ENCODE measurements at regions not wholly inside any gene's neighbourhood (a gene's known extent, or its start where the extent isn't known, plus 50 kb on each side); places are given as distances from the start of the nearest gene placed in this dataset.

- Mint-ChIP-seq H3K4me3 (no peak overlapping the region), H3K4me1 (peaks cover 34% of the 10 kb centered on the region), H3K27me3 (ENCODE audit: low read depth) (peaks cover 7% of the 10 kb centered on the region; the same call in 1 of the 2 replicates), H3K27ac (no peak overlapping the region), H3K9me3 (peaks cover 28% of the 10 kb centered on the region), H3K36me3 (peaks cover 13% of the 10 kb centered on the region)
- POLR2A ChIA-PET, result no interaction called here
- no peak for TF ChIP-seq ETV6 (CRISPR knock-in tag; IDR thresholded peaks at IDR 0.05)
- TF ChIP-seq ZNF317 (CRISPR knock-in tag; IDR thresholded peaks at IDR 0.05; ENCODE audit: borderline replicate concordance, low read depth), result no peak
- TF ChIP-seq, protein P1, sequence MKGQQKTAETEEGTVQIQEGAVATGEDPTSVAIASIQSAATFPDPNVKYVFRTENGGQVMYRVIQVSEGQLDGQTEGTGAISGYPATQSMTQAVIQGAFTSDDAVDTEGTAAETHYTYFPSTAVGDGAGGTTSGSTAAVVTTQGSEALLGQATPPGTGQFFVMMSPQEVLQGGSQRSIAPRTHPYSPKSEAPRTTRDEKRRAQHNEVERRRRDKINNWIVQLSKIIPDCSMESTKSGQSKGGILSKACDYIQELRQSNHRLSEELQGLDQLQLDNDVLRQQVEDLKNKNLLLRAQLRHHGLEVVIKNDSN (CRISPR knock-in tag; IDR thresholded peaks at IDR 0.05), result no peak
- DNase-seq (ENCODE audit: low spot score) (no peak), ATAC-seq (no peak)
- CTCF ChIA-PET, result interaction anchor here (1.0 to 1.8 kb wide), 2 partner anchors 38 to 62 kb away, joined by 8 to 9 read pairs; no protein-coding TSS in a partner anchor
Measured at GRCh38 chr9:100639854-100640253, 62.0 kb downstream of the CAVIN4 start.

- ChIA-PET POLR2A (no interaction called here), CTCF (interaction anchor here (1.0 to 1.8 kb wide), 5 partner anchors 21 to 69 kb away, joined by 3 to 9 read pairs (median 6); no protein-coding TSS in a partner anchor)
- Mint-ChIP-seq H3K4me1 (peaks cover 34% of the 10 kb centered on the region), H3K9me3 (peaks cover 35% of the 10 kb centered on the region), H3K36me3 (peaks cover 16% of the 10 kb centered on the region), H3K27ac (no peak overlapping the region), H3K27me3 (ENCODE audit: low read depth) (peaks cover 6% of the 10 kb centered on the region; the same call in 1 of the 2 replicates), H3K4me3 (no peak overlapping the region)
- DNase-seq (ENCODE audit: low spot score) (no peak), ATAC-seq (no peak)
- no peak for TF ChIP-seq SP1 (CRISPR knock-in tag; conservative IDR thresholded peaks at IDR 0.05)
- TF ChIP-seq, protein P2, sequence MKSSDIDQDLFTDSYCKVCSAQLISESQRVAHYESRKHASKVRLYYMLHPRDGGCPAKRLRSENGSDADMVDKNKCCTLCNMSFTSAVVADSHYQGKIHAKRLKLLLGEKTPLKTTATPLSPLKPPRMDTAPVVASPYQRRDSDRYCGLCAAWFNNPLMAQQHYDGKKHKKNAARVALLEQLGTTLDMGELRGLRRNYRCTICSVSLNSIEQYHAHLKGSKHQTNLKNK (CRISPR knock-in tag; IDR thresholded peaks at IDR 0.05), result no peak
- TF ChIP-seq MLX (CRISPR knock-in tag; IDR thresholded peaks at IDR 0.05), result no peak
- TF ChIP-seq, protein P3, sequence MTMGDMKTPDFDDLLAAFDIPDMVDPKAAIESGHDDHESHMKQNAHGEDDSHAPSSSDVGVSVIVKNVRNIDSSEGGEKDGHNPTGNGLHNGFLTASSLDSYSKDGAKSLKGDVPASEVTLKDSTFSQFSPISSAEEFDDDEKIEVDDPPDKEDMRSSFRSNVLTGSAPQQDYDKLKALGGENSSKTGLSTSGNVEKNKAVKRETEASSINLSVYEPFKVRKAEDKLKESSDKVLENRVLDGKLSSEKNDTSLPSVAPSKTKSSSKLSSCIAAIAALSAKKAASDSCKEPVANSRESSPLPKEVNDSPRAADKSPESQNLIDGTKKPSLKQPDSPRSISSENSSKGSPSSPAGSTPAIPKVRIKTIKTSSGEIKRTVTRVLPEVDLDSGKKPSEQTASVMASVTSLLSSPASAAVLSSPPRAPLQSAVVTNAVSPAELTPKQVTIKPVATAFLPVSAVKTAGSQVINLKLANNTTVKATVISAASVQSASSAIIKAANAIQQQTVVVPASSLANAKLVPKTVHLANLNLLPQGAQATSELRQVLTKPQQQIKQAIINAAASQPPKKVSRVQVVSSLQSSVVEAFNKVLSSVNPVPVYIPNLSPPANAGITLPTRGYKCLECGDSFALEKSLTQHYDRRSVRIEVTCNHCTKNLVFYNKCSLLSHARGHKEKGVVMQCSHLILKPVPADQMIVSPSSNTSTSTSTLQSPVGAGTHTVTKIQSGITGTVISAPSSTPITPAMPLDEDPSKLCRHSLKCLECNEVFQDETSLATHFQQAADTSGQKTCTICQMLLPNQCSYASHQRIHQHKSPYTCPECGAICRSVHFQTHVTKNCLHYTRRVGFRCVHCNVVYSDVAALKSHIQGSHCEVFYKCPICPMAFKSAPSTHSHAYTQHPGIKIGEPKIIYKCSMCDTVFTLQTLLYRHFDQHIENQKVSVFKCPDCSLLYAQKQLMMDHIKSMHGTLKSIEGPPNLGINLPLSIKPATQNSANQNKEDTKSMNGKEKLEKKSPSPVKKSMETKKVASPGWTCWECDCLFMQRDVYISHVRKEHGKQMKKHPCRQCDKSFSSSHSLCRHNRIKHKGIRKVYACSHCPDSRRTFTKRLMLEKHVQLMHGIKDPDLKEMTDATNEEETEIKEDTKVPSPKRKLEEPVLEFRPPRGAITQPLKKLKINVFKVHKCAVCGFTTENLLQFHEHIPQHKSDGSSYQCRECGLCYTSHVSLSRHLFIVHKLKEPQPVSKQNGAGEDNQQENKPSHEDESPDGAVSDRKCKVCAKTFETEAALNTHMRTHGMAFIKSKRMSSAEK (CRISPR knock-in tag; IDR thresholded peaks at IDR 0.05; ENCODE audit: borderline replicate concordance), result no peak
- no peak for TF ChIP-seq PRDM15 (CRISPR knock-in tag; IDR thresholded peaks at IDR 0.05)
- no peak for TF ChIP-seq NFYB (CRISPR knock-in tag; conservative IDR thresholded peaks at IDR 0.05; ENCODE audit: low read depth)
- TF ChIP-seq, protein P4, sequence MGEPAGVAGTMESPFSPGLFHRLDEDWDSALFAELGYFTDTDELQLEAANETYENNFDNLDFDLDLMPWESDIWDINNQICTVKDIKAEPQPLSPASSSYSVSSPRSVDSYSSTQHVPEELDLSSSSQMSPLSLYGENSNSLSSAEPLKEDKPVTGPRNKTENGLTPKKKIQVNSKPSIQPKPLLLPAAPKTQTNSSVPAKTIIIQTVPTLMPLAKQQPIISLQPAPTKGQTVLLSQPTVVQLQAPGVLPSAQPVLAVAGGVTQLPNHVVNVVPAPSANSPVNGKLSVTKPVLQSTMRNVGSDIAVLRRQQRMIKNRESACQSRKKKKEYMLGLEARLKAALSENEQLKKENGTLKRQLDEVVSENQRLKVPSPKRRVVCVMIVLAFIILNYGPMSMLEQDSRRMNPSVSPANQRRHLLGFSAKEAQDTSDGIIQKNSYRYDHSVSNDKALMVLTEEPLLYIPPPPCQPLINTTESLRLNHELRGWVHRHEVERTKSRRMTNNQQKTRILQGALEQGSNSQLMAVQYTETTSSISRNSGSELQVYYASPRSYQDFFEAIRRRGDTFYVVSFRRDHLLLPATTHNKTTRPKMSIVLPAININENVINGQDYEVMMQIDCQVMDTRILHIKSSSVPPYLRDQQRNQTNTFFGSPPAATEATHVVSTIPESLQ (CRISPR knock-in tag; IDR thresholded peaks at IDR 0.05), result no peak
- TF ChIP-seq STAT6 (CRISPR knock-in tag; conservative IDR thresholded peaks at IDR 0.05; ENCODE audit: low read depth), result no peak
- no peak for TF ChIP-seq CREM (CRISPR knock-in tag; IDR thresholded peaks at IDR 0.05)
- TF ChIP-seq AFF4 (CRISPR knock-in tag; IDR thresholded peaks at IDR 0.05; ENCODE audit: borderline replicate concordance), result no peak
- TF ChIP-seq IRF2 (CRISPR knock-in tag; IDR thresholded peaks at IDR 0.05; ENCODE audit: borderline replicate concordance, low read depth), result no peak
Measured at GRCh38 chr9:100640447-100641050, 62.7 kb downstream of the CAVIN4 start.

Data from WTC11 (cell line).